ENCODE measurements at regions not wholly inside any gene's neighbourhood (a gene's known extent, or its start where the extent isn't known, plus 50 kb on each side); places are given as distances from the start of the nearest gene placed in this dataset.

GRCh38 chr21:14753069-14753465 lies 207.0 kb upstream of the SAMSN1 start:
- H3K4me3 Mint-ChIP-seq (ENCODE audit: unreplicated experiment): no peak overlapping the region
- H3K27ac Mint-ChIP-seq (ENCODE audit: unreplicated experiment): no peak overlapping the region
- H3K9me3 Mint-ChIP-seq (ENCODE audit: unreplicated experiment): no peaks in the 10 kb centered on the region
- H3K27me3 Mint-ChIP-seq (ENCODE audit: unreplicated experiment): no peaks in the 10 kb centered on the region
- no peak for TF ChIP-seq CTCF (IDR thresholded peaks at IDR 0.05; ENCODE audit: partially characterized antibody, unreplicated experiment)
- DNase-seq: no peak
- no peaks in the 10 kb centered on the region for H3K4me1 Mint-ChIP-seq (ENCODE audit: low read depth, unreplicated experiment)
- no peaks in the 10 kb centered on the region for H3K36me3 Mint-ChIP-seq (ENCODE audit: unreplicated experiment)

DNA sequence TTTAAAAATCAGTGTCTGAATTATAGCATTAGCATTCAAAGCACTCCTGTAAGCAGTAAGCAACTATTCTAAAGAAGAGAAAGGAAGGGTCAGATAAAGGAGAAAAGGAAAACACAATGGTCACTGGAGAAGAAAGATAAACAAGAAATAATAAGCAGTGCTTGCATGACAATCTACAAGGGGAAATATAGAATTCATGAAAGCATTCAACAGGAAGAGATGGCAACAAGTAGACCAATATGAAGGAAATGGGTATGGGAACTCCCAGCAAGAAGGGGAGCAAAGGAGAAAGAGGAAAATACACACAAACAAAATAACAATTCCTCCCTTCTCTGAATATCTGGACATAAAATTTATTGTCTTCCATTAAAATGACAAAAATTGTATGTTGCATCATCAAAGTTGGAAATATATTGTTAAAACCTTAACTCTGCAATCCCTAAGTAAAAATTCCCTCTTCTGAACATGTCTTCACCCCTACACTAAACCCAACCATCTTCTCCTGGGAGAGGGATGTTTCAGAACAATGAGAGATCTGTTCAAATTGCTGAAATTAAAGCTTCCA lies 206.3 kb upstream of the SAMSN1 start:
- TF ChIP-seq CTCF (IDR thresholded peaks at IDR 0.05; ENCODE audit: partially characterized antibody, unreplicated experiment): no peak
- H3K4me3 Mint-ChIP-seq (ENCODE audit: unreplicated experiment): no peak overlapping the region
- no peaks in the 10 kb centered on the region for H3K27me3 Mint-ChIP-seq (ENCODE audit: unreplicated experiment)
- no peak for DNase-seq
- H3K9me3 Mint-ChIP-seq (ENCODE audit: unreplicated experiment): no peaks in the 10 kb centered on the region
- H3K27ac Mint-ChIP-seq (ENCODE audit: unreplicated experiment): no peak overlapping the region
- no peaks in the 10 kb centered on the region for H3K4me1 Mint-ChIP-seq (ENCODE audit: low read depth, unreplicated experiment)
- H3K36me3 Mint-ChIP-seq (ENCODE audit: unreplicated experiment): no peaks in the 10 kb centered on the region

DNA sequence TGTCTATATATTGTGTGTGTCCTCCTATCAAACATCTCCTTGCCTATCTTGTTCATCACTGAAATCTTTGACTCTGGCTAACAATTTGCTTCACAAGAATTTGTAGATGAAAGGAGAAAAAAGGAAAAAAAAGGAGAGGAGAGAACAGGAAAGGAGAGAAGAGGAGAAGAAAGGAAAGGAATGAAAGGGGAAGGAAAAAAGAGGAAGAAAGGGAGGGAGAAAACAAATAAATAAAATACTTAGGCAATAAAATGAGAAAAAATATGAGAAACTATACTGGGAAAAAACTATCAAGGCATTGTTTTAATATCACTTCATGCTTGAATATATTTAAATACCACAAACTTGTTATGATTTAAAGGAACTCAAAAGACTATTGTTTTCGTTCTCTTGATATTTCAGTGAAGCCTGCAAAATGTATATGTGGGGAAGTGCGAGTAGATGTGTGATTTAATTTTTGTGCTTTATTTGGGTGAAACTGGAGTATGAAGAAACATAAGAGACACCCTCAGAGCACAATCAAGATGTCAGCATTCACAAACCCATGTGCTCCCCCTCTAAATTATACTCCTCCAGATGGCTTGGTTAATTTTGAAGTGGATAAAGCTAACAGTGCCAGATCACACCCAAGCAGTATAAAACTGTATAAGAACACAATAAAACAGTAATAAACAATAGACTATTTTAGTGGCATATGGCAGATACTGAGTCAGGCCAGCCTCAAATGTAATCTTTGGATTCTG lies 205.7 kb upstream of the SAMSN1 start:
- no peaks in the 10 kb centered on the region for H3K4me1 Mint-ChIP-seq (ENCODE audit: low read depth, unreplicated experiment)
- H3K9me3 Mint-ChIP-seq (ENCODE audit: unreplicated experiment): no peaks in the 10 kb centered on the region
- no peak overlapping the region for H3K4me3 Mint-ChIP-seq (ENCODE audit: unreplicated experiment)
- H3K27me3 Mint-ChIP-seq (ENCODE audit: unreplicated experiment): no peaks in the 10 kb centered on the region
- no peak for TF ChIP-seq CTCF (IDR thresholded peaks at IDR 0.05; ENCODE audit: partially characterized antibody, unreplicated experiment)
- no peak for DNase-seq
- H3K27ac Mint-ChIP-seq (ENCODE audit: unreplicated experiment): no peak overlapping the region
- H3K36me3 Mint-ChIP-seq (ENCODE audit: unreplicated experiment): no peaks in the 10 kb centered on the region

DNA sequence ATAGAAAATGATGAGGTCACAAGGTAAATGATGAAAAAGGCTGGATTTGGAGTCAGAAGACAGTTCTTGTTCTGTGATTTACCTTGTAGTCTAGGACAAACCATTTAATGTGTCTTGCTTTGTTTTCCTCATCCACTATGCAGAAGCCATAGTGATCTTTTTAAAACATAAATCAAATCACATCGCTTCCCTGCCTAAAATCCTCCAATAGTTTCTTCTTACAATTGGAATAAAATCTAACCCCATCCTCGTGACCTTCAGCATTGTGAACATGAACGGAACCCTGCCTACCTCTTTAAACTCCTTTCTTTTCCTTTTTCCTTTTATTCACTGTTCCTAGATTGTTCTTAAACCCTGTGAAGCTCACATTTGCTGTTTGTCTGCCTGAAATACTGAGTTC lies 204.9 kb upstream of the SAMSN1 start:
- no peak for DNase-seq
- Mint-ChIP-seq H3K4me3 (ENCODE audit: unreplicated experiment) (no peak overlapping the region), H3K36me3 (ENCODE audit: unreplicated experiment) (no peaks in the 10 kb centered on the region), H3K27ac (ENCODE audit: unreplicated experiment) (no peak overlapping the region), H3K4me1 (ENCODE audit: low read depth, unreplicated experiment) (no peaks in the 10 kb centered on the region), H3K27me3 (ENCODE audit: unreplicated experiment) (no peaks in the 10 kb centered on the region), H3K9me3 (ENCODE audit: unreplicated experiment) (no peaks in the 10 kb centered on the region)
- no peak for TF ChIP-seq CTCF (IDR thresholded peaks at IDR 0.05; ENCODE audit: partially characterized antibody, unreplicated experiment)

DNA sequence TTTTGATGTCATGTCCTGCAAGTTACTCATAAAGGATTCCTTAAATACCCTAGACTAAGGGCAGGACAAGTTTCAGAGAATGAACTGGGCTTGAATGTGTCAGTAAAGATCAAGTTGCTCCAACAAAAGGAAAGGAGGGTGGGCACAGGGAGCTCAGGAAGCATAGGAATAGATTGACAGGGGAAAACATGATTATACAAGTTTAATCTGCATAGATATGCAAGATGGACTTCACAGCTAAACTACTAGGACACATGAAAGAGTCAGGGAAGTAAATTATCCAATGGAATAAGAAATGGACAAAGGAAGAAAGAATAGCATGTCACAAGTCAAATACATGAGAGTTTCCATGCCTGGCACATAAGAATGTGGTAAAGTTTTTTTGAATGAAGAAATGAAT lies 203.9 kb upstream of the SAMSN1 start:
- DNase-seq: no peak
- H3K9me3 Mint-ChIP-seq (ENCODE audit: unreplicated experiment): no peaks in the 10 kb centered on the region
- no peaks in the 10 kb centered on the region for H3K4me1 Mint-ChIP-seq (ENCODE audit: low read depth, unreplicated experiment)
- H3K27ac Mint-ChIP-seq (ENCODE audit: unreplicated experiment): no peak overlapping the region
- no peaks in the 10 kb centered on the region for H3K36me3 Mint-ChIP-seq (ENCODE audit: unreplicated experiment)
- no peaks in the 10 kb centered on the region for H3K27me3 Mint-ChIP-seq (ENCODE audit: unreplicated experiment)
- TF ChIP-seq CTCF (IDR thresholded peaks at IDR 0.05; ENCODE audit: partially characterized antibody, unreplicated experiment): no peak
- H3K4me3 Mint-ChIP-seq (ENCODE audit: unreplicated experiment): no peak overlapping the region
